ENCODE measurements at regions not wholly inside any gene's neighbourhood (a gene's known extent, or its start where the extent isn't known, plus 50 kb on each side); places are given as distances from the start of the nearest gene placed in this dataset.

DNA sequence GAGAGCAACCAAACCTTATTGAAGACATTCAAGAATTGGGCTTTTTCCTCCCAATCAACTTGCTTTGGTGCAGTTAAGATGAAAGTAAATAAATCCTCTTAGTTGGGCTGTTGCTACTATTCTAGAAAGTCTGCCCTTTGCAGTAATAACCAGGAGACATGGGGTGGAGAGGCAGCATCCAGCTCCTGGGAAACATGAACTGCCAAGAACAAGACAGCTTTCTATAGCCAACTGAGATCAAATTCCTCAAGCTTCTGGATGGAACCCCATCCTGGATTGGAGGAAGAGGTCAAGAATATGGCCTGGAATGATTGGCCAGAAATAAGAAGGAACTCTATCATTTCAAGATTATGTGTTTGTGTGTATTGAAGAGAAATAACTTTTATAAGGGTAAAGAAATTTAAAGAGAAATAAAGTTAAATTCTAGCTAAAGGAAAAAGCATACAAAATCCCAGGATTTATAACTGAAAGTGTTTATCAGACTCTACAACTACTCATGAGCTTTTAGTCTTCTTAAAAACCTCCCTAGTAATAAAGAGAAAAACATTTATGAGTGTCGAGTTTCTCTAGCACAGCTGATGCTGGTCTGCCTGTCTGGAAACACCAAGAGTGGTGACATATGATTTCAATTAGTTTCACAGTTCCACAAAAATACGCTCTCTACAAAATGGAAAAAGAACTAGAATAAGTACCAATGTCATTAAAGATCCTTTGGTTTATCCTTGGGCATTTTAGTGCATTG is 70.1 kb upstream of the COL1A2 start:
- no peak for FAIRE-seq

DNA sequence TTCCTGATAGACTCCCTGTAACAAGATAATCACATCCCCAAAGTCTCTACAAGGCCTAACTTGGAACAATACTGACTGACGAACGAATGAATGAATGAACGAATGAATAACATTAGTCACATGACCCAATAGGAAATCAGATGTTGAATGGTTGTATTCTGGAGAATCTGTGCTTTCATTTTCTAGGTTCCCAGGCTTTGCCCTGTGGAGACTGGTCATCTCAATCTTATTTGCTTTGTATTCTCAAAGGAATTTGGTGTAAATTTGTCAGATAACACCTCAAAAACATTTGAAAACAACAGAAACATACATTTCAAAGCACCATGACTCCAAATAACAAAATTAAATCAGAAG is 69.6 kb upstream of the COL1A2 start:
- no peak for FAIRE-seq

DNA sequence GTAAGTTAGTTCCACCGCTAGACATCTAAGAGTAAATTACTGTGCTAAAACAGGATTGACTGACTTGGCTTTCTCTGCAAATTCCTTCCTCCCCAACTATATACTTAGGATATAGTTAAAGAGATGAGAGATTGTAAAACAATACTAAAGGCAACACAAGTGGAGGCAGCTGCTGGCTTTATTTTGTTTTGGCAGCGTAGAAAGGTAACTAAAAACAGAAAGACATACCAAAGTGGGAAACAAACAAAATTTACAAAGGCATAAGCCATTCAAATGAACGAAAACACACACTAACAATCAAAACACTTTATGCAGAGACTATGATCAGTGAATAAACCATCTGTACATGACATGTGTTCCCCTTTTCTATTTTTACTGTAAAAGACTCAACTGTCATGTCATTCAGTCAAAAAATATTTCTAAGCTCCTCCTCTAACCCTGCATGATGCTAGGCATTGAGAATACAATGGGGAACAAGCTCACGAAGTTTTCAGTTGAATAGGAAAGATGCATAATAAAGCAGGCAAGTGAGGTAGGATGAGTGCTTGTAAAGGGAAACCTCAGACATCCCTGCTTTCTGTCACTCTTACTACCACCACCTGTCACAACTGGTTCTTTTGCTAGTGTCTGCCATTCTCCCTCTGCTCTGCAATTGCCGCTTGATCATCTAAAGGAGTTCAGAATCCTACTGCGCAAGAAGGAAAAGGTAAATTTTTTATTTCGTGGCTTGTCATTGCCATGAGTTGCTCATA is 64.2 kb upstream of the COL1A2 start:
- no peak for FAIRE-seq

DNA sequence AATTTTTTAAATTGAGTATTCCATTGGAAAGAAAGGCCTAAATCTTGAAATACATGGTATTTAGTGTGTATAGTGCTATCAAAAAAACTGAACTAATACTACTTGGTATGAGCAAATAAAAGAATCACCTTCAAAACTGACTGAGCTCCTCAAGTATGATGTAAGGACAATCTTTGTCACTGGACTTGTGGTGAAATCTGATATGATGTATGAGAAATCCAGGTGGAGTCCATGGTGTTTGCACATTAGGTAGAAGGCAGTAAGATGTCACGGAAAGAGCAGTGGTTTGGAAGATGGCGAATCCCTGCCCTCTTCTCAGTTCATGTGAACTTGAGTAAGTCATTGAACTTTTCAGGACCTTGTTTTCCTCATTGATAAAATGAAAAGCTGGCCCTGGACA is 62.1 kb upstream of the COL1A2 start:
- FAIRE-seq: no peak

DNA sequence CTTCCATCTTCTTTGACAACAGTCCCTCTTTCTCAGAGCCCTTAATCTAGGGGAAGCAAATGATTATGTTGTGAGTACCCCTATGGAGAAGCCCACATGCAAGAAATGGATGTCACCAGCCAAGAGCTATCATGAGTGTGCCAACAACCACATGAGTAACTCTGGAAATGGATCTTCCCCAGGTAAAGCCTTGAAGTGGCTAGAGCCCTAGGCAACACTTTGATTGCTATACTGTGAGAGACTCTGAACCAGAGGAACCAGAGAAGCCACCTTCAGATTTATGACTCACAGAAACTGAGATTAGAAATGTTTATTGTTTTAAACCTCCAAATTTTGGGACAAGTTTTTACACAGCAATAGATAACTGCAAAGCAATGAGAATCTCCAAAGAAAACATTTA is 60.9 kb upstream of the COL1A2 start:
- FAIRE-seq: no peak

DNA sequence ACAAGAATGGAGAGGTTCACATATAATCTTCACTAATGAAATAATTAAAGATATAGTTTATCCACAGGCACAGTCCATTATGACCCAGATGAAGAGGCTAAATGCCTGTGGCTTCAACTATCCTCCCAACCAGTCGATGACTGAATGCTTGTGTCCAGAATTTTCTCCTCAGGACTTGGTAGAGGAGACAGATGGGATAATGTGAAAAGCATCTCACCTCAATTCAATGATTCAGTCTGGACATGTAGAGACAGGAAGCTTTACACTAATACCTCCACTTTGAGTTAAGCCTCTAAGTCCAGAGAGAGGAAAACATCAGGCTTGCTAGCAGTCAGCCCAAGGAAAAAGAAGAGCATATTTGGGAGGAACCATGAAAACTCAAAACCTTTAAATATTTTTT is 59.1 kb upstream of the COL1A2 start:
- FAIRE-seq: no peak

- no peak for FAIRE-seq
Observed at GRCh38 chr7:94336009-94336408, 58.7 kb upstream of the COL1A2 start.

DNA sequence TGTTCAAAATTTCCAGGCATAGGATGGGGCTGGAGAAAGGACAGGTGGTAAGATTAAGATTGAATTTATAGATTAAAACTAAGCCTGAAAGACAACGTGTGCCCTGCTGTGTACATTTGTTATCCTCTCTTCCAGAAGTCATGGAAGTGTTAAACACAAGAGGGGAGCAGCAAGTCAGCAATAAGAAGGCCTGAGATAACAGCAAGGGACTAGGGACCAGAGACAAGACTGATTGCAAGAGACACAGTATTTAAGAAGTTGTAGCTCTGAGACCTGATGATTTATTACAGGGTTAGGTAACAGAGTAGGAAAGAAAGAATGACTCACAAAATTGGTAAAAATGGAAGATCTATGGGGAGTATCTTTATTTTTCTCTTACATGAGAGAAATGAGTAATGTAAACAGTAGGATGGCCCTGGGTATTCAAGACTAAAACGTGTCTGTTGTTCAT is 55.7 kb upstream of the COL1A2 start:
- FAIRE-seq: no peak

DNA sequence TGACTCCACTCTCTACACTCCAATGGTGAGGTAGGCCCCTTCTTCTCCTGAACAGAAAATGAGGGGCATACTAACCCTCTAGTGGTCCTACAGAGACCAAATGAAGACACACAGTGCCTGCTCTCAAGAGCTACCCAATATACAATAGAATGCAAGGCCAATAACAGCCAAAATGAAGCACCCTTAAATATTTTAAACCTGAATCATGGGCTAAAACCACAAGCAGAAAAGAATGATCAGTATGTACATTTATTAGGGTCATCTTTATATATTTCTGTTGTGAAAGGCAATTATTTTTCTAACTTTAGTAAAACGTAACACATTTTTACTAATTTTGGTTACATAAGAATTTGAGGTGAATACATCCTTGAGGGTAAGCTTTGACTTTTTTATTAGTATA is 49.9 kb upstream of the COL1A2 start:
- no peak for FAIRE-seq
